GM21737 (cell line): ENCODE measurements at regions not wholly inside any gene's neighbourhood (a gene's known extent, or its start where the extent isn't known, plus 50 kb on each side); places are given as distances from the start of the nearest gene placed in this dataset.

Experiments
- ATAC-seq: cut with Tn5 transposase; IDR thresholded peaks from one replicate; pipeline ENCODE4 v1.9.1; 2021; ENCODE audit warnings: mild to moderate bottlenecking, moderate library complexity; ENCODE audit not compliant: unreplicated experiment

GRCh38 chr18:66676699-66677098 lies 72.8 kb upstream of the CDH19 start:
- ATAC-seq, result no peak

- no peak for ATAC-seq
Observed at GRCh38 chr18:66674286-66674685, 70.4 kb upstream of the CDH19 start.

- no peak for ATAC-seq
Observed at GRCh38 chr18:66668706-66669105, 64.8 kb upstream of the CDH19 start.

DNA sequence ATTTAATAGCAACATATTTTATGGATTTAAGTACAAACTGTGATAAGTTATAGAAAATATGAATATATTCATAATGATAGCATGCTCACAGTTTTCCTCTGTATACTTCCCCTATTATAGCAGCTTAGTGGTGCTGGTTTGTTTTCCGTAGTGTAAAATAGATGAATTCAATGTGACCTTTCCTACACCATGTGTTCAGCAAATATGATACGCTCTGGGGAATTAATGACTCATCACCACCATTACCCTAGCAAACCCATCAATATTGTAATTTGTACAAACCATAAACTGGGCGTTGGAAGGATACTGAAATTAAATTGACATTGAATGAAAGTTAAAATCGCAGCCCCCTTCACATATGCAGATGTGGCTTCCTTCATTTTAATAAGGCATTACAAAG lies 58.7 kb upstream of the CDH19 start:
- ATAC-seq, result no peak

DNA sequence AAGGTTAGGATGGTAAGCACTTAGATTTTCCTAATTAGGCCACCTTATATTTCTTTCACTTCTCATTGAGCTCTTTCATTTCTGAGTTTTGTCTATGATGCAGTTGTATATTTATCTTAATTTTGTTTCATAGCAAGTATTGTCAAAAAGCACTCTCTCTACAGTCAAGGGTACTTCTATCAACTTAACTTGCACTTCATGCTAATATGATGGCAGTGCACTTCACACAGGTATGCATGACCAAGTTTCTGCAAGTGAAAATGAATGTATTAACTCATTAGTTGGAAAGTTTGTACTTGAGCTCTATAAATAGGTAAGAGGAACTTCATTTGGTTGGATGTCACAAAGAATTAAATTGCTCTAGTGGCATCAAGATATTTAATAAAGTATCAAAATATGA lies 51.5 kb upstream of the CDH19 start:
- ATAC-seq, result no peak
